Karpas-422 (cell line): ENCODE measurements at regions not wholly inside any gene's neighbourhood (a gene's known extent, or its start where the extent isn't known, plus 50 kb on each side); places are given as distances from the start of the nearest gene placed in this dataset.
"Not testable (repeated sequence)": the region's sequence is repeated elsewhere in the genome, so short reads cannot be mapped to it uniquely, and the experiment has no call there.

Experiments
- DNase-seq: peaks from one replicate; pipeline ENCODE4 v3.0.0-alpha.2; 2015
- H2AFZ ChIP-seq: fragments of 200-600 bp; sonication (generic); 2 replicates; pipeline ENCODE4 v1.6.1; 2014; ENCODE audit warnings: antibody characterized with exemption, low read length, mixed read lengths
- H3K27ac ChIP-seq: fragments of 200-600 bp; sonication (generic); 2 replicates; pipeline ENCODE4 v1.5.1; 2014; ENCODE audit warnings: mild to moderate bottlenecking, low read length, moderate library complexity
- H3K27me3 ChIP-seq: fragments of 200-600 bp; sonication (generic); 2 replicates; pipeline ENCODE4 v1.6.1; 2014; ENCODE audit warnings: low read length, mixed read lengths
- H3K36me3 ChIP-seq: fragments of 200-600 bp; sonication (generic); 2 replicates; pipeline ENCODE4 v1.6.1; 2014; ENCODE audit warnings: low read length, mixed read lengths; ENCODE audit not compliant: insufficient read depth
- H3K4me1 ChIP-seq: fragments of 200-600 bp; sonication (generic); 2 replicates; pipeline ENCODE4 v1.6.1; 2014; ENCODE audit warnings: mild to moderate bottlenecking, low read length, mixed read lengths
- H3K4me2 ChIP-seq: fragments of 200-600 bp; sonication (generic); 2 replicates; pipeline ENCODE4 v1.6.1; 2014; ENCODE audit warnings: low read length, low read depth, mild to moderate bottlenecking; ENCODE audit not compliant: poor library complexity, severe bottlenecking
- H3K4me3 ChIP-seq: fragments of 200-600 bp; sonication (generic); 2 replicates; pipeline ENCODE4 v1.5.1; 2014; ENCODE audit warnings: mild to moderate bottlenecking, antibody characterized with exemption, low read length, mixed read lengths
- H3K79me2 ChIP-seq: fragments of 200-600 bp; sonication (generic); 2 replicates; pipeline ENCODE4 v1.6.1; 2014; ENCODE audit warnings: mild to moderate bottlenecking, low read length, mixed read lengths
- H3K9ac ChIP-seq: fragments of 200-600 bp; sonication (generic); 2 replicates; pipeline ENCODE4 v1.6.0; 2014; ENCODE audit warnings: low read length
- H3K9me2 ChIP-seq: fragments of 200-600 bp; sonication (generic), shearing (Covaris generic); replicated peaks from 2 replicates; pipeline ENCODE4 v1.6.0; 2014; ENCODE audit warnings: mild to moderate bottlenecking, low read length, moderate library complexity; ENCODE audit not compliant: insufficient read depth
- H3K9me3 ChIP-seq: fragments of 300-700, 200-600 bp; sonication (generic); 2 replicates; pipeline ENCODE4 v1.6.1; 2014; ENCODE audit warnings: low read length, mixed read lengths
- H4K20me1 ChIP-seq: fragments of 200-600 bp; sonication (generic); 2 replicates; pipeline ENCODE4 v1.6.1; 2014; ENCODE audit warnings: mild to moderate bottlenecking, antibody characterized with exemption, low read length, low read depth; ENCODE audit not compliant: insufficient read depth

- Histone ChIP-seq H3K4me1 (no peaks in the 10 kb centered on the region), H3K36me3 (no peaks in the 10 kb centered on the region), H3K79me2 (no peaks in the 10 kb centered on the region), H3K4me3 (no peak overlapping the region), H3K27me3 (peaks cover 8% of the 10 kb centered on the region; the same call in 1 of the 2 replicates), H2AFZ (no peak overlapping the region), H4K20me1 (no peaks in the 10 kb centered on the region), H3K4me2 (no peak overlapping the region), H3K9me3 (peaks cover 5% of the 10 kb centered on the region; the same call in 1 of the 2 replicates), H3K27ac (no peak overlapping the region), H3K9me2 (no peaks in the 10 kb centered on the region), H3K9ac (no peak overlapping the region)
- DNase-seq = no peak
Measured at GRCh38 chr2:65754219-65754618, 321.8 kb upstream of the SPRED2 start.

GRCh38 chr2:65751408-65751807 is 319.0 kb upstream of the SPRED2 start:
- H3K27me3 ChIP-seq = peaks cover 2% of the 10 kb centered on the region; the same call in 1 of the 2 replicates
- no peaks in the 10 kb centered on the region for H4K20me1 ChIP-seq
- H3K27ac ChIP-seq = no peak overlapping the region
- H3K4me3 ChIP-seq = no peak overlapping the region
- no peaks in the 10 kb centered on the region for H3K79me2 ChIP-seq
- H3K9me3 ChIP-seq = no peaks in the 10 kb centered on the region
- H3K36me3 ChIP-seq = no peaks in the 10 kb centered on the region
- H2AFZ ChIP-seq = no peak overlapping the region
- H3K9ac ChIP-seq = no peak overlapping the region
- H3K9me2 ChIP-seq = no peaks in the 10 kb centered on the region
- no peak for DNase-seq
- no peak overlapping the region for H3K4me2 ChIP-seq
- no peaks in the 10 kb centered on the region for H3K4me1 ChIP-seq

- H3K36me3 ChIP-seq = no peaks in the 10 kb centered on the region
- DNase-seq = no peak
- no peak overlapping the region for H3K27ac ChIP-seq
- no peaks in the 10 kb centered on the region for H3K9me3 ChIP-seq
- no peaks in the 10 kb centered on the region for H3K9me2 ChIP-seq
- no peak overlapping the region for H3K4me2 ChIP-seq
- no peak overlapping the region for H3K9ac ChIP-seq
- H3K79me2 ChIP-seq = no peaks in the 10 kb centered on the region
- no peaks in the 10 kb centered on the region for H4K20me1 ChIP-seq
- no peak overlapping the region for H3K4me3 ChIP-seq
- H2AFZ ChIP-seq = no peak overlapping the region
- no peaks in the 10 kb centered on the region for H3K4me1 ChIP-seq
- H3K27me3 ChIP-seq = peaks cover 2% of the 10 kb centered on the region; the same call in 1 of the 2 replicates
Measured at GRCh38 chr2:65749545-65749944, 317.1 kb upstream of the SPRED2 start.

GRCh38 chr2:65747875-65748274 is 315.5 kb upstream of the SPRED2 start:
- not testable (repeated sequence) for H3K36me3 ChIP-seq, H3K9ac ChIP-seq, H3K9me2 ChIP-seq, H3K79me2 ChIP-seq, H3K9me3 ChIP-seq, H4K20me1 ChIP-seq, DNase-seq, H3K4me3 ChIP-seq, H3K27ac ChIP-seq, H3K27me3 ChIP-seq, H3K4me1 ChIP-seq, H2AFZ ChIP-seq, H3K4me2 ChIP-seq

- no peaks in the 10 kb centered on the region for H4K20me1 ChIP-seq
- H3K4me1 ChIP-seq = no peaks in the 10 kb centered on the region
- no peaks in the 10 kb centered on the region for H3K9me3 ChIP-seq
- H3K4me2 ChIP-seq = no peak overlapping the region
- H3K27ac ChIP-seq = no peak overlapping the region
- no peak overlapping the region for H3K9ac ChIP-seq
- no peaks in the 10 kb centered on the region for H3K79me2 ChIP-seq
- no peaks in the 10 kb centered on the region for H3K27me3 ChIP-seq
- DNase-seq = no peak
- no peak overlapping the region for H3K4me3 ChIP-seq
- H3K9me2 ChIP-seq = no peaks in the 10 kb centered on the region
- H3K36me3 ChIP-seq = no peaks in the 10 kb centered on the region
- H2AFZ ChIP-seq = no peak overlapping the region
Measured at GRCh38 chr2:65746931-65747675, 314.7 kb upstream of the SPRED2 start.

- Histone ChIP-seq H3K4me3 (no peak overlapping the region), H3K9me3 (no peaks in the 10 kb centered on the region), H3K4me2 (no peak overlapping the region), H3K27ac (no peak overlapping the region), H2AFZ (no peak overlapping the region), H3K9me2 (no peaks in the 10 kb centered on the region), H4K20me1 (no peaks in the 10 kb centered on the region), H3K4me1 (no peaks in the 10 kb centered on the region), H3K27me3 (no peaks in the 10 kb centered on the region), H3K36me3 (no peaks in the 10 kb centered on the region), H3K9ac (no peak overlapping the region), H3K79me2 (no peaks in the 10 kb centered on the region)
- DNase-seq = no peak
Measured at GRCh38 chr2:65744477-65745200, 312.2 kb upstream of the SPRED2 start.

- Histone ChIP-seq H2AFZ (no peak overlapping the region), H3K4me2 (no peak overlapping the region), H3K27ac (no peak overlapping the region), H3K9ac (no peak overlapping the region), H3K9me2 (no peaks in the 10 kb centered on the region), H4K20me1 (no peaks in the 10 kb centered on the region), H3K4me3 (no peak overlapping the region), H3K36me3 (no peaks in the 10 kb centered on the region), H3K79me2 (no peaks in the 10 kb centered on the region), H3K27me3 (no peaks in the 10 kb centered on the region), H3K4me1 (no peaks in the 10 kb centered on the region), H3K9me3 (no peaks in the 10 kb centered on the region)
- no peak for DNase-seq
Measured at GRCh38 chr2:65742977-65743376, 310.6 kb upstream of the SPRED2 start.

GRCh38 chr2:65739927-65740326 is 307.5 kb upstream of the SPRED2 start:
- H3K4me3 ChIP-seq = no peak overlapping the region
- H3K4me2 ChIP-seq = no peak overlapping the region
- H4K20me1 ChIP-seq = no peaks in the 10 kb centered on the region
- no peak overlapping the region for H2AFZ ChIP-seq
- H3K79me2 ChIP-seq = no peaks in the 10 kb centered on the region
- no peak for DNase-seq
- H3K27ac ChIP-seq = no peak overlapping the region
- H3K9ac ChIP-seq = no peak overlapping the region
- no peaks in the 10 kb centered on the region for H3K36me3 ChIP-seq
- no peaks in the 10 kb centered on the region for H3K9me2 ChIP-seq
- H3K4me1 ChIP-seq = no peaks in the 10 kb centered on the region
- H3K9me3 ChIP-seq = no peaks in the 10 kb centered on the region
- H3K27me3 ChIP-seq = no peaks in the 10 kb centered on the region
